ENCODE measurements at regions not wholly inside any gene's neighbourhood (a gene's known extent, or its start where the extent isn't known, plus 50 kb on each side); places are given as distances from the start of the nearest gene placed in this dataset.

DNA sequence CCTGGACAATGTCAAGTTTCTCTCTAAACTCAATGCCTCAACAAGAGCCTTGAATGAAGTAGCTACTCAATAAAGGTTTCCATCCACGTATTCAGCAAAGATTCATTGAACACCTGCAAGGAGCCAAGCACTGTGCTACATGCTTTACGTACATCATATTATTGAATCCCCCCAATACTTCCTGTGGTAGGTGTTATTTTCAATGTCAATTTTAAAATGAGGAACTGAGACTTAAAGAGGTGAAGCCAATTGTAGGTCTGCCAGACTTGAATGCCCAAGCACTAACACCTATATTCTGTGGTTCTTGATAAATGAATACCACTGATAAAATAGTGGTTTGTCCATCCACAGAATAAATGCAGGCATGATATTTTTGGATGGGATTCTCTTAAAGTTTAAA lies 162.3 kb downstream of the DRD1 start:
- no peak for TF ChIP-seq POLR2A (IDR thresholded peaks at IDR 0.05)
- TF ChIP-seq, protein P1, sequence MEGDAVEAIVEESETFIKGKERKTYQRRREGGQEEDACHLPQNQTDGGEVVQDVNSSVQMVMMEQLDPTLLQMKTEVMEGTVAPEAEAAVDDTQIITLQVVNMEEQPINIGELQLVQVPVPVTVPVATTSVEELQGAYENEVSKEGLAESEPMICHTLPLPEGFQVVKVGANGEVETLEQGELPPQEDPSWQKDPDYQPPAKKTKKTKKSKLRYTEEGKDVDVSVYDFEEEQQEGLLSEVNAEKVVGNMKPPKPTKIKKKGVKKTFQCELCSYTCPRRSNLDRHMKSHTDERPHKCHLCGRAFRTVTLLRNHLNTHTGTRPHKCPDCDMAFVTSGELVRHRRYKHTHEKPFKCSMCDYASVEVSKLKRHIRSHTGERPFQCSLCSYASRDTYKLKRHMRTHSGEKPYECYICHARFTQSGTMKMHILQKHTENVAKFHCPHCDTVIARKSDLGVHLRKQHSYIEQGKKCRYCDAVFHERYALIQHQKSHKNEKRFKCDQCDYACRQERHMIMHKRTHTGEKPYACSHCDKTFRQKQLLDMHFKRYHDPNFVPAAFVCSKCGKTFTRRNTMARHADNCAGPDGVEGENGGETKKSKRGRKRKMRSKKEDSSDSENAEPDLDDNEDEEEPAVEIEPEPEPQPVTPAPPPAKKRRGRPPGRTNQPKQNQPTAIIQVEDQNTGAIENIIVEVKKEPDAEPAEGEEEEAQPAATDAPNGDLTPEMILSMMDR (IDR thresholded peaks at IDR 0.05), result no peak

All from lower leg skin (tissue), 3 donors.